Left ventricle myocardium inferior (tissue), 1 donor: ENCODE measurements at regions not wholly inside any gene's neighbourhood (a gene's known extent, or its start where the extent isn't known, plus 50 kb on each side); places are given as distances from the start of the nearest gene placed in this dataset.

Experiments used
- DNase-seq: peaks from one replicate; pipeline ENCODE4 v3.0.0-alpha.2; 2020
- H3K27ac ChIP-seq: fragments of 200-600 bp; replicated peaks from 2 replicates; pipeline ENCODE4 v1.8.0; 2021
- H3K27me3 ChIP-seq: fragments of 200-600 bp; 2 replicates; pipeline ENCODE4 v1.8.0; 2021; ENCODE audit warnings: low read depth
- H3K36me3 ChIP-seq: fragments of 200-600 bp; 2 replicates; pipeline ENCODE4 v1.8.0; 2021
- H3K4me1 ChIP-seq: fragments of 200-600 bp; 2 replicates; pipeline ENCODE4 v1.8.0; 2021
- H3K4me3 ChIP-seq: fragments of 200-600 bp; 2 replicates; pipeline ENCODE4 v1.8.0; 2021; ENCODE audit warnings: mild to moderate bottlenecking, moderate library complexity
- H3K9me3 ChIP-seq: fragments of 200-600 bp; replicated peaks from 2 replicates; pipeline ENCODE4 v1.8.0; 2021
- CTCF ChIP-seq: fragments of 200-600 bp; IDR thresholded peaks from 2 replicates; pipeline ENCODE4 v1.8.0; 2021; ENCODE audit warnings: antibody characterized with exemption, mild to moderate bottlenecking, borderline replicate concordance
- intact Hi-C: fragments of 100-400 bp; cut with micrococcal nuclease; formaldehyde crosslinking; loops from one replicate; pipeline ENCODE4 v1.11.0; 2022
- donor health status: DM: no; HTN: yes; CAD: no; lungs with severe emphysema.

GRCh38 chr12:107388263-107388662 lies 294.9 kb upstream of the CRY1 start:
- Histone ChIP-seq H3K4me3 (no peak overlapping the region), H3K4me1 (peaks cover 4% of the 10 kb centered on the region), H3K9me3 (peaks cover 9% of the 10 kb centered on the region), H3K27ac (no peak overlapping the region), H3K27me3 (peaks cover 16% of the 10 kb centered on the region), H3K36me3 (no peaks in the 10 kb centered on the region)
- TF ChIP-seq CTCF: no peak
- DNase-seq: no peak
- intact Hi-C loops: no loop called here

- intact Hi-C loops: no loop called here
- DNase-seq: no peak
- no peak for TF ChIP-seq CTCF
- Histone ChIP-seq H3K4me3 (no peak overlapping the region), H3K9me3 (peaks cover 9% of the 10 kb centered on the region), H3K27ac (no peak overlapping the region), H3K27me3 (peaks cover 16% of the 10 kb centered on the region), H3K36me3 (no peaks in the 10 kb centered on the region), H3K4me1 (peaks cover 4% of the 10 kb centered on the region)
Measured at GRCh38 chr12:107390414-107390813, 295.2 kb upstream of the PWP1 start.

GRCh38 chr12:107393043-107393717 lies 292.4 kb upstream of the PWP1 start:
- no peak for TF ChIP-seq CTCF
- H3K27me3 ChIP-seq: peaks cover 13% of the 10 kb centered on the region
- peaks cover 9% of the 10 kb centered on the region for H3K9me3 ChIP-seq
- no peaks in the 10 kb centered on the region for H3K36me3 ChIP-seq
- DNase-seq: no peak
- intact Hi-C loops: no loop called here
- no peak overlapping the region for H3K27ac ChIP-seq
- H3K4me3 ChIP-seq: no peak overlapping the region
- H3K4me1 ChIP-seq: no peaks in the 10 kb centered on the region

GRCh38 chr12:107394693-107395092 lies 290.9 kb upstream of the PWP1 start:
- Histone ChIP-seq H3K4me1 (no peaks in the 10 kb centered on the region), H3K36me3 (no peaks in the 10 kb centered on the region), H3K27me3 (peaks cover 6% of the 10 kb centered on the region), H3K27ac (no peak overlapping the region), H3K4me3 (no peak overlapping the region), H3K9me3 (no peaks in the 10 kb centered on the region)
- no peak for DNase-seq
- TF ChIP-seq CTCF: no peak
- intact Hi-C loops: no loop called here

GRCh38 chr12:107395817-107396216 lies 289.8 kb upstream of the PWP1 start:
- TF ChIP-seq CTCF: no peak
- DNase-seq: no peak
- intact Hi-C loops: no loop called here
- Histone ChIP-seq H3K9me3 (no peaks in the 10 kb centered on the region), H3K36me3 (no peaks in the 10 kb centered on the region), H3K4me1 (no peaks in the 10 kb centered on the region), H3K4me3 (no peak overlapping the region), H3K27me3 (peaks cover 6% of the 10 kb centered on the region), H3K27ac (no peak overlapping the region)
